ENCODE measurements at regions not wholly inside any gene's neighbourhood (a gene's known extent, or its start where the extent isn't known, plus 50 kb on each side); places are given as distances from the start of the nearest gene placed in this dataset.

DNA sequence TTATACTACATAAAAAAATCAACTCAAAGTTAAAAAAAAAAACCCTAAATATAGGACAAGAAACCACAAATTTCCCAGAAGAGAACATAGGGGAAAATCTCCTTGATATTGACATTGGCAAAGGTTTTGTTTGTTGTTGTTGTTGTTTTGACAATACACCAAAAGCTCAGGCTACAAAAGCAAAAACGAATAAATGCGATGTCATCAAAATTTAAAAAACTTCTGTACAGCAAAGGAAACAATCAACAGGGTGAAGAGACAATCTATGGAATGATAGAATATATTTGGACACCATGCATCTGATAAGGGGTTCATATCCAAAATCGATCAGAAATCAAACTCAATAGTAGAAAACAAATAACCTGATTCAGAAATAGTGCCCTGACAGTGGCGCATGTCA, 65.0 kb upstream of the L3MBTL4 start:
- H3K36me3 ChIP-seq (replicated peaks in 1 of 2; ENCODE audit: control extremely low read depth in 1 of 2, control insufficient read depth in 1 of 2, extremely low read depth in 1 of 2, insufficient read depth in 2 of 2, low read length in 1 of 2) = no peaks in the 10 kb centered on the region
- H4K20me1 ChIP-seq (ENCODE audit: control insufficient read depth, insufficient read depth, low read length, poor library complexity, severe bottlenecking) = no peaks in the 10 kb centered on the region
- ATAC-seq (ENCODE audit: low read depth) (no peak), DNase-seq (no peak)
- ChIA-PET CTCF (no interaction called here), POLR2A (no interaction called here)
- no peak for TF ChIP-seq EZH2 (IDR thresholded peaks at IDR 0.05; ENCODE audit: borderline replicate concordance, insufficient read depth, low read depth, low read length, poor library complexity, severe bottlenecking)
- TF ChIP-seq, protein P1, sequence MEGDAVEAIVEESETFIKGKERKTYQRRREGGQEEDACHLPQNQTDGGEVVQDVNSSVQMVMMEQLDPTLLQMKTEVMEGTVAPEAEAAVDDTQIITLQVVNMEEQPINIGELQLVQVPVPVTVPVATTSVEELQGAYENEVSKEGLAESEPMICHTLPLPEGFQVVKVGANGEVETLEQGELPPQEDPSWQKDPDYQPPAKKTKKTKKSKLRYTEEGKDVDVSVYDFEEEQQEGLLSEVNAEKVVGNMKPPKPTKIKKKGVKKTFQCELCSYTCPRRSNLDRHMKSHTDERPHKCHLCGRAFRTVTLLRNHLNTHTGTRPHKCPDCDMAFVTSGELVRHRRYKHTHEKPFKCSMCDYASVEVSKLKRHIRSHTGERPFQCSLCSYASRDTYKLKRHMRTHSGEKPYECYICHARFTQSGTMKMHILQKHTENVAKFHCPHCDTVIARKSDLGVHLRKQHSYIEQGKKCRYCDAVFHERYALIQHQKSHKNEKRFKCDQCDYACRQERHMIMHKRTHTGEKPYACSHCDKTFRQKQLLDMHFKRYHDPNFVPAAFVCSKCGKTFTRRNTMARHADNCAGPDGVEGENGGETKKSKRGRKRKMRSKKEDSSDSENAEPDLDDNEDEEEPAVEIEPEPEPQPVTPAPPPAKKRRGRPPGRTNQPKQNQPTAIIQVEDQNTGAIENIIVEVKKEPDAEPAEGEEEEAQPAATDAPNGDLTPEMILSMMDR (IDR thresholded peaks at IDR 0.05) = no peak
- Mint-ChIP-seq H3K9me3 (ENCODE audit: insufficient read depth) (no peaks in the 10 kb centered on the region), H3K27ac (no peak overlapping the region), H3K4me3 (no peak overlapping the region), H3K27me3 (no peaks in the 10 kb centered on the region), H3K4me1 (peaks cover 1% of the 10 kb centered on the region)
- H3K79me2 ChIP-seq (ENCODE audit: control insufficient read depth, insufficient read depth, low read length) = no peaks in the 10 kb centered on the region
- no peak overlapping the region for H3K27ac ChIP-seq (ENCODE audit: low read length in 2 of 2)
- H3K4me3 ChIP-seq (ENCODE audit: control extremely low read depth in 1 of 5, extremely low read depth in 1 of 5, insufficient read depth in 1 of 5, low read depth in 2 of 5, low read length in 4 of 5) = no peak overlapping the region
- H2AFZ ChIP-seq (ENCODE audit: insufficient read depth, low read depth, low read length, poor library complexity, severe bottlenecking) = no peak overlapping the region
- H3K9me3 ChIP-seq (ENCODE audit: control extremely low read depth in 1 of 3, control insufficient read depth in 2 of 3, insufficient read depth in 1 of 3, low read length in 2 of 3) = no peaks in the 10 kb centered on the region
- H3K9ac ChIP-seq (ENCODE audit: low read length) = no peak overlapping the region
- 100% methylated on average over 1 of the region's 4 CpGs for WGBS (ENCODE audit: insufficient coverage)
- H3K4me2 ChIP-seq (replicated peaks; ENCODE audit: low read depth, low read length, poor library complexity, severe bottlenecking) = no peak overlapping the region
- intact Hi-C loops (cut with micrococcal nuclease) = loop anchor here (10.0 kb wide), 1 partner anchor 1405 kb away; no protein-coding TSS in a partner anchor
- H3K4me1 ChIP-seq (ENCODE audit: control insufficient read depth in 2 of 2, insufficient read depth in 2 of 2, low read length in 2 of 2) = no peaks in the 10 kb centered on the region
- H3K27me3 ChIP-seq (replicated peaks in 1 of 4; ENCODE audit: control extremely low read depth in 1 of 4, control insufficient read depth in 3 of 4, insufficient read depth in 4 of 4, low read length in 3 of 4) = peaks cover 0 to 5% (median 0%) of the 10 kb centered on the region in 4 experiments

DNA sequence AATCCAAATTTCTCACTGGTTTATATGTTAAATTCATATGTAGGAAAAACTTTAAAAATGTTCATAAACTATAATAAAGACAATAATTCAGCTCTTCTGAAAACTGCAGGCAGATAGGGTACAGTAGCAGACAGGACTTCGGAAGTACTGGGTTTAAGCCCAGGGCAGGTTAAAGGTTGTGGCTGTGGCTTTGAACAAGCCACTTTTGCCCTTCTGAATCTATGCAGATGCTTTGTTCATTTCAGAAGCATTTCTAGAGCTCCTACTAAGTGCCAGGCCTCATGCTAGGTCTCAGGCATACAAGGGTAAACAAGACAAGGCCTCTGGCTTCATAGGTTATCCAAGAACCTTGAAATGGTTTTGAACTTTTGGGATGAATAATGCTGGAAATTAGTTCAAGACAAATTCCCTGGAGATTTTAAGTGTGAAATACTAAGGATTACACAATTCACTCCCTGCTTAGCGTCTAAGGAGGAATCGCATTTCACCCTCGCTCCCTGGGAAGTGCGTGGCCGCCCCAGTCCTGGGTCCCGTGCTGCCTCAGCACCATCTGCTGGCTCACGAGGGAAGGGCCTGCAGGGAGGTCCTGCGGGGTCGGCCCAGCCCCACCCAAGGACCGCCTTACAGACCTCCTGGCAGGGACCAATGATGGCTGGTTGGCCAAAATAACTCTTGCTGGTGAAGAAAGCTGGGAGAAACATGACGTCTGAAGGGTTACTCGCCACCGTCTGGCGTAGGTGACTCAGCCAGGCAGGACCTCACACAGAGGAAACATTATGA, 67.7 kb upstream of the L3MBTL4 start:
- DNase-seq = peak; percentile 35
- Histone ChIP-seq H3K9ac (ENCODE audit: low read length) (no peak overlapping the region), H3K27me3 (replicated peaks in 1 of 4; ENCODE audit: control extremely low read depth in 1 of 4, control insufficient read depth in 3 of 4, insufficient read depth in 4 of 4, low read length in 3 of 4) (peaks cover 0 to 5% (median 0%) of the 10 kb centered on the region in 4 experiments), H3K4me1 (ENCODE audit: control insufficient read depth in 2 of 2, insufficient read depth in 2 of 2, low read length in 2 of 2) (no peaks in the 10 kb centered on the region), H3K4me3 (ENCODE audit: control extremely low read depth in 1 of 5, extremely low read depth in 1 of 5, insufficient read depth in 1 of 5, low read depth in 2 of 5, low read length in 4 of 5) (no peak overlapping the region), H3K79me2 (ENCODE audit: control insufficient read depth, insufficient read depth, low read length) (no peaks in the 10 kb centered on the region), H2AFZ (ENCODE audit: insufficient read depth, low read depth, low read length, poor library complexity, severe bottlenecking) (peak overlapping the region; percentile 26), H4K20me1 (ENCODE audit: control insufficient read depth, insufficient read depth, low read length, poor library complexity, severe bottlenecking) (no peaks in the 10 kb centered on the region), H3K4me2 (replicated peaks; ENCODE audit: low read depth, low read length, poor library complexity, severe bottlenecking) (no peak overlapping the region), H3K9me3 (ENCODE audit: control extremely low read depth in 1 of 3, control insufficient read depth in 2 of 3, insufficient read depth in 1 of 3, low read length in 2 of 3) (no peaks in the 10 kb centered on the region), H3K27ac (ENCODE audit: low read length in 2 of 2) (no peak overlapping the region), H3K36me3 (replicated peaks in 1 of 2; ENCODE audit: control extremely low read depth in 1 of 2, control insufficient read depth in 1 of 2, extremely low read depth in 1 of 2, insufficient read depth in 2 of 2, low read length in 1 of 2) (no peaks in the 10 kb centered on the region)
- H3K27ac Mint-ChIP-seq = no peak overlapping the region
- CTCF ChIA-PET = interaction anchor here (0.7 to 1.8 kb wide), 3 partner anchors 40 to 605 kb away, joined by 3 to 10 read pairs (median 4); no protein-coding TSS in a partner anchor
- H3K27me3 Mint-ChIP-seq = peaks cover 9% of the 10 kb centered on the region
- no peaks in the 10 kb centered on the region for H3K9me3 Mint-ChIP-seq (ENCODE audit: insufficient read depth)
- POLR2A ChIA-PET = no interaction called here
- TF ChIP-seq, protein P1 (IDR thresholded peaks at IDR 0.05) = peak; percentile 60
- TF ChIP-seq EZH2 (IDR thresholded peaks at IDR 0.05; ENCODE audit: borderline replicate concordance, insufficient read depth, low read depth, low read length, poor library complexity, severe bottlenecking) = no peak
- no peak for ATAC-seq (ENCODE audit: low read depth)
- intact Hi-C loops (cut with micrococcal nuclease) = loop anchor here (10.0 kb wide), 1 partner anchor 1408 kb away; no protein-coding TSS in a partner anchor
- no peak overlapping the region for H3K4me3 Mint-ChIP-seq
- H3K4me1 Mint-ChIP-seq = peaks cover 1% of the 10 kb centered on the region
- WGBS (ENCODE audit: insufficient coverage) = 17% methylated on average over 9 of the region's 15 CpGs
